Stimulated activated CD4-positive, alpha-beta T cell treated with anti-CD3 and anti-CD28 coated beads, TNF-alpha, amount 100 ng/mL, for 48 hours (primary cell): ENCODE measurements at regions not wholly inside any gene's neighbourhood (a gene's known extent, or its start where the extent isn't known, plus 50 kb on each side); places are given as distances from the start of the nearest gene placed in this dataset.

Experiments
- DNase-seq, 3 donors: peaks; one replicate each; pipeline ENCODE4 v3.0.0-alpha.2; 2020; ENCODE audit warnings: low read depth in 3 of 3

DNA sequence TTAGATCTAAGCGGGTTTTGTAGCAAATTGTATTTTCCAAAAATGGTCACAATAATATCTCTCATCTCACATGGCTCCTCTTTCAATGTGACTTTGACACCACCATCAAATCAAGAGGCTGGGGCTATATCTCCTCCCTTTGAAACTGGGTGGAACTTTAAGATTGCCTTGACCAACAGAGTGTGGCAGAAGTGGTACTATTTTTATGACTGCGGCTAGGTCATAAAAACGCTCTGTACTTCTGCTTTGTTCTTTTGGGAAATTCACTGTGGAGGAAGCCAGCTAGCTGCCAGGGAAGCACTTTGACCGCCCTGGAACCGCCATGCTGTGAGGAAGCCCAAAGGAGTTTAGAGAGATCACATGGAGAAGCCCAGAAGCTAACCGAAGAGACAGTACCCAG, 50.7 kb upstream of the ACOT11 start:
- DNase-seq, result no peak

DNA sequence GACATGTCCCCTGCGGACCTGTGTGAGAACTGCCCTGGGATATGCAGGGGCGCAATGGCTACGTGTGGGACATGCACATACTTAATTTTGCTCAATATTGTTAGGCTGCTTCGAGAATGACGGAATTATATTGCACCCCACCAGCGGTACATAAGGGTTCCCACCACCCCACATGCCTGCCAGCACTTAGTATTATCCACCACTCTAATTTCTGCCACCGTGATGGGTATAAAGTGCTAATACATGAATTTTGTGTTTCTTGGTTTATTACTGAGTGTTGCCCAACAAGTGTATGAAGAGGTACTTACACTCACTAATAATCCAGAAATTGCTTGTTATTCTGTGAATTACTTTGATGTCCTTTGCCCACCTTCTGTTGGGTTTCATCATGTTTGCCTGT, 52.1 kb upstream of the ACOT11 start:
- no peak for DNase-seq

DNA sequence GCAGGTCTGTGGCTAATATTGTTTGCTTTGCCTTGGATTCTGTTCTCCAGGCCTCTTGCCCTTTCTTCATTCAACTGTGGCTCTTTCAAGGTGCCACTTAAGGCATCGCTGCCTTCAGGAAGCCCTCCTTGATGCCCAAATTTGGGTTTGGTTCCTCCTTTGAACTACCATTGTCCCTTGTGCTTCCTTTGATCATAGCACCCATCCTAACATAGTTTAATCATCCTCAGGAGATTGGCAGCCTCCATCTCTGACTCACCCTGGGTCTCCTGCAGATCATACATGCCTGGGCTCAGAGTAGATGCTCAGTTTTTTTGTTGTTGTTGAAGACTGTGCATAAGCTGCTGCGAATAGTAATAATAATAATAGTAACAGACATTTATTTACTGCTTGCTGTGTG, 54.4 kb upstream of the ACOT11 start:
- DNase-seq, result no peak

DNA sequence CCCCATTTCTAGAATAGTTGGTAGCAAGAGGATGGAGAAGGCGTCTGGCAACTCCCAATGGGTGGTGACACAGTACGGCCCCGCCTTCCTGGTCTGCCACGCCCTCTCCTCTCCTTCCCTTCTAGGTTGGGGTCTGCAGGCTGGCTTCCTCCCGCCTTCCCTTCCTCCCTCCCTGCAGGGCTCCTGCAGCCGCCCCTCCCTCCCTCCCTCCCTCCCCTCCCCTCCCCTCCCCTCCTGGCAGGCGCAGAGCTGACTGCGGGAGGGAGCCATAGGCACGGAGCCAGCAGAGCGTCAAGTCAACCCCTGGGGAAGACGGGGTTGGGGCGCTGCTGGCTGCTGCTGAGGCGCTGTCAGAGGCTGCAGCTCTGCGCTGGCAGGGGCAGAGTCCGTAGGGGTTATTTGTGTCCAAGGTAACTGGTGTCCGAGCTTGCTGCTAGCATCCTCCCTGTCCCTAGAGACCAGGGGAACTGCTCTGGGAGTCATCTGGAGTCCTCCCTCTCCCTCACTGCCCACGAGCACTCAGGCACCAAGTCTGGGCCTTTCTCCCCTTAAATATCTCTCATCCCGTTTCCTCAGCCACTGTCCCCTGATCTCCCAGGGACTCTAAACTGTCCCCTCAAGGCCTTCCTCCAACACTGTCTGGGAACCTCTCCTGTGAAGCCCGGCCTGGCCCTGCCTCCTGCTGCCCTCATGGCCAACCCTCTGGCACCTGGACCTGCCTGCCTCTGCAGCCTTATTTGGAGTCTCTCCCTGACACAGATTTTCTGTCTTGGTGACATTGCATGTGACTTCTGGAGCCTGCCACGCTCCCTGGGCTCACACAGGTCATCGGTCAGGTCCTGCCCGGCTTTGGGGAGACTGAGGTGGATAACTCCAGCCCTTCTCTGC, 57.4 kb upstream of the ACOT11 start:
- DNase-seq, result no peak

DNA sequence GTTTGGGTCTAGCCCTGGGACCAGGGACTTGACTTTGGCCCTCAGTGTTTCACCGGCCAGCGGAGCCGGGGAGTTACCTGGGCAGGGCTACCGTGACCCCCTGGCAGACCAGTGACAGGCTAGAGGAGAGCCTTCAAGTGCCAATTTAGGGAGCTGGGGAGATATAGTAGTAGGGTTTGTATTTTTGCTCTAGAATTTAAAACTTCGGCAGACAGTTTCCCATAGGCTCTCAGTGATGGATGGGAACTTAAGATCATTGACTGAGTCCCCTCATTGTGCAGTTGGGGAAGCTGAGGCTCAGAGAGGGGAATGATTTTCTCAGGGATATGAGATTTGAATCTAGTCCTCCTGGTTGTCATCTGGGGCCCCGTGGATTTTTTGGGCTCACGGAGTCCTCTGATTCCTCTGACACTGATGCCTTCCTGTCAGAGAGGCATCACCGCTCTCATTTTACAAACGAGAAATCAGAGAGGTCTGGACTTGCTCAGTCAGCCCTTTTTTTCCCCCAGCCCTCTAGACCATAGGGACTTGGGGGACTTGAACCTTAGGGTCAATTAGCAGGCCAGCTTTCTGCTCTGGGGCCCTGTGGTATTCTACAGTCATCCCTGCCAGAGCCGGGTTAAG, 58.3 kb upstream of the ACOT11 start:
- no peak for DNase-seq

DNA sequence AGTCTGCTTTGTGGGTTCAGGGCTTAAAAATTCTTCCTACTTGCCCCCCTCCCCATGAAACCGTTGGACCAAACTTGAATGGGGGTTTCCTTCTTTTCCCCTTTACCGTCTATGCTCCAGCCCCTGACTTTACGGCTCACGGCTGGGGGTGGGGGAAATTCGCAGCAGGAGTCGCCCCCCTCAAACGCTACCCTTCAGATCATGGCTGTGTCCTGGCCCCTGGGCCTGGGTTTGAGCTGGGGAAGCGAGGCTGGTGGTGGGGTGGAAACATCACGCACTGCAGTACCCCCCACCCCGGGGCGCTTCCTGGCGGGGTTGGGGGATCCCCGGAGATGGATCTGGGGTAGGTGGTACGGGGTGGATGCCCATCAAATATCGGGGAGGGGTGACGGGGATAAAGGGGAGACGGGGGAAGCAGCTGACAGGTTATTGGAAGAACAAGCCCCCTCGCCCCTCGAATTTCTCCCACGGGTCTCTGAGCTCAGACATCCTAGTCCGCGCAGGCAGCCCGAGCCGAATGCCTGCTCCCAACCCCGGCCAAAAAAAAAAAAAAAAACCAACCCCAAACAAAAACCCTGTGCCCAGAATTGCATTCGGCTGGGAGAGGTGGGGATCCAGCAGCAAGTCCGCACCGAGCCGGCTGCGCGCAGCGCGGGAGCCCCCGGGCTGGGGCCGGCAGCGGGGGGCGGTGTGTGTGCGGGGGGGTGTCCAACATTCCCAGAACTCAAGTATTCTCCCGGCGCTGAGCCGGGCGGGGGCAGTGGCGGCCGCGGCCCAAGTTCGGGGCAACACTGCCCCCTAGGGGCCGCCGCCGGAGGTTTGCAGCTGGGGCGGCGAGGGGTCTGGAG, 59.0 kb upstream of the ACOT11 start:
- DNase-seq, result peak; percentile 27 to 62 (median 48)

DNA sequence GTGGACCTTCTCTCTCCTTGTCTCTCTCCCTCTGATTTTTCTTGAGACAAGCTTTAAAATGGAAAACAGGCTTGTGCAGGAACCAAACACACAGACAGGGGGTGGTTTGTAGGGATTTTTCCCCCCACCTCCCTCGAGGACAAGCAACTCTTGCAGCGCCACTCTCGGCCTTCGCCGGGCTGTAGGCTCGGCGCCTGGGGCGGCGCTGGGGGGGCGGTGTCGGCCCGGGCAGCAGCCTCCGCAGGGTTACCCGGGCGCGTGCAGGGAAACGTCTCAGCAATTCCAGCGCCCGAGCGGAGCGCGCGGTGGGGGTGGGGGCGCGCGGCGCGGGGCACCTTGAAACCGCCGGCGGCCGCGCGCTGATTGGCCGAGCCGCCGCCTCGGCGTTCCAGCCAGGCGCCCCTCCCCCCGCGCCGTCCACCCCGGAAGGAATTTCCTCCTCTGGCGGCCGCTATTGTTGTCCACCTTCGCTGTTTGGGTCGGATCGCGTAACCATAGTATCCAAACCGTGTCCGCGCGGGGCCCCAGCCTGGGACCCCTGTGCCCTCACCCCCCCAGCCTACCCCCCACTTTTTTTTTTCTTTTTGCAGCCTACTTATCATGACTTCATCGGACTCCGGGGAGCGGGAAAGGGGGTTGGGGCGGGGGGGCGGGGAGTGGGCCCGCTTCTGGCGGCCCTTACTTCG, 59.8 kb upstream of the ACOT11 start:
- DNase-seq, result peak; percentile 43 to 64 (median 58)

DNA sequence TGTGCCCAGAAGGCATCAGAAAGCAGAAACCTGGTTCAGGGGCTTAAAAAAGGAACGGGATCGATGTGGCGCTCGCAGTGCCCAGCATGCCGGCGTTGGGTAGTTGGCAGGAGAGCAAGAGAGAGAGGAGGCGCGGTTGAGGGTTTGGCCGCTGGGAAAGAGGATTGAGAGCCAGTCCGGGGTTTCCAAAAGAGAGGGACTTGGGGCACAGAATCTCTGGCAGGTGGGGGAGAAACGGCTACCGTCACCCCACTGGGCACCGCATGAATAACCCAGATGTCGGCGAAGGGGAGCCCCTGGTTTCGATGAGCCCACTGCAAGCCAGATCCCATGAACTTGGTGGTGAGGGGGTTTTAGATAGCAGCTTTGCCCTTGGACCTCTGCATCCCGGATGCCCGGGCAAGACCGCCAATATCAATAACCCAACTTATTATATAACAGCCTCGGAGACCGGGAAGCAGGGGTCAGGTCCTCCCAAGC, 60.4 kb upstream of the ACOT11 start:
- no peak for DNase-seq

DNA sequence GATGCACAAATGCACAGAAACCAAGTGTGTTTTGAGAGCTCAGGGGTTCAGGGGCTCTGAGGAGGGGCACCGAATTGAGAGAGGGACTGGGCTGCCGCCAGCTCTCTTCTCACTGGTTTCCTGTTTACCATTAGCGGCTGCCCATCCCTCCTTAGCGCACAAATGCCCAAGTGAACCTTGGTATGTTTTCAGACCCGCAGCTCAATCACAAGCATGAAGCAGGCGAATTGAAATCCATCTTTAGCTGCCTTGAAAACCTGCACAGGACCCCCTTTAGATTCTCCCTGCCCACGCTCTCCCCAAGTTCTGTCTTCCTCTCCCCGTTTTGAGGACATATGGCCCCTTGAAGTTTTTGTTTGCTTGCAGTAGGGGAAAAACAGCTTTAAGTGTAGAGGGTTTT, 61.1 kb upstream of the ACOT11 start:
- DNase-seq, result no peak

DNA sequence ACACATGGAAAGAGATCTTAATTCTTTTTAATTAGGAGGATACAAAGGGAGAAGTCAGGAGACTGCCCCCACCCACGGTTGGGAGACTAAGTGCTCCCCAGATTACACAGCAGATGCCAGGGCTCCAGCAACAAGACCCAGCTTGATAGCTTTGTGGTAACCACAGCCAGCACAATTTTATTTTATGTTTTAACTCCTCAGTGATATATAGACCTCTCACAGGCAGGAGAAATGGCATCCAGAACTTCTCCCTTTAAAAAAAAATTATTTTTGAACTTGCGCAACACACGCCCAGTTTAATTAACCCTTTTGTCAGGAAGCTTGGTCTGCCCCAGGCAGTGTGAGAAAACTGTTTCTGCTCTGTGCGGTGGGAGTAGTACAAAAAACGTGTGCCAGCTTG, 62.6 kb upstream of the ACOT11 start:
- no peak for DNase-seq

DNA sequence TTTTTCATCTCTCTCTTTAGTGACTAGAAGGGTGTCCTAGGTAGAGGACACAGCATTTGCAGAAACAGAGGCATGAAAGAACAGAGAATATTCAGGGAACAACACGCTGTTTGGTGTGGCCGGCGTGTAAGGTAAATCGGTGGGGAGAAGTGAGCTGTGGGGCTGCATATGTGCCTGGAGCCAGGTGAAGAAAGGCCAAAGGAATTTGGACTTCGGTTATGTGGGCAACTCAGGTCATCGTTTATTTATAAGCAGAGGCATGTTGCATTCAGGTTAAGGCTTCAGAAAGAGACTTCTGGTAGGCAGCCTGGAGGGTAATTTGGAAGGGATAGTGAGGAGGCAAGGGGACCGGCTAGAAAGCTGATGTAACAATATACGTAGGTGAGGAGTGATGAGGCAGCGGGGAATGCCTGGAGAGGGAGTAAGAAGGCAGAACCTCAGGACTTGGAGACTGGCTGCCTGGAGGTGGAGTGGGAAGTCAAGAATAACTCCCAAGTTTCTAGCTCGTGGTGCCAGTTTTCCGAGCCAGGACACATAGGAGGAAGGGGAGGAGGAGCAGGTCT, 64.1 kb upstream of the ACOT11 start:
- DNase-seq, result no peak

DNA sequence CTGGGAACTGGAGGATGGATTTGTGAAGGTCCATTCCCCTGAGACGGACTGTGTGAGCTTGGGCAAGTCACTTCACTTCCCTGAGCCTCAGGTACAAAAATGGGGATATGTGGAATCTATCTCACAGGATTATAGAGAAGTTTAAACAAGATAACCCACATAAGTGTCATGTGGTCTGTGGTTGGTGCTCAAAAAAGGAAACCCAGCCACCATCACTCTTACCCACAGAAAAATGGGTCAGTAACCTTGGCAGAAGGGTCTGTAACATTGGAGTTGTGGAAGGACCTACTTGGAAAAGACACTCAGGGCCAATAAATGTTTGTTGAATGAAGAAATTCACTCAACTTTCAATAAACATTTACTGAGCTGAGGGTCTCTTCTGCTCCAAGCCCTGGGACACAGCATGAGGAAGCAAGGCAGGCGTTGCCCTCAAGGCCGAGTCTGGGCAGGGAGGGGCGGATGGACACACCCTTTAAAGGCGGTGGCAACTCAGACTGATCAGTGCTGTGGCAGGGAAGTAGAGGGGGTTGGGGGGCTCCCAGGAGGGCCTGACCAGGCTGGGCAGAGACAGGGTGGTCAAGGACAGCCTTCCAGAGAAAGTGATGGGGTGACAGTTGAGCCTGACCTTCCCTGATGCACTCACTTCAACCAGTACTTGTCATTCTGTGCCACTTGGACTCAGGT, 66.7 kb upstream of the ACOT11 start:
- DNase-seq, result no peak

DNA sequence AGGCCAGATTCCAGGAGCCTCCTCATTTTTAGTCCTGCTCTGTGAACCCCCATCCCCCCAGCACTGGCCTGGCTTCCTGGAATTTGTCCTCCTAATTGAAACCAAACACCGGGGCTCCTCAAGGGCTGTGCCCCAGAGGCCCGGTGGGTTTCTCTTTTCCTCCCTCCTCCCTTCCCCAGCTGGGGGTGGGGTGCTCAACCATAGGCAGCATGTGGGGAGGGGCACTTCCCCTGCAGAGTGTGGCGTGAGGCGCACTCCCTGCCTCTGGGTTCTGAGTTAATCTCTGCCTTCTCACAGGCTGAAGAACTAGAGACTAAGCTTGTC, 67.5 kb upstream of the ACOT11 start:
- DNase-seq, result no peak

DNA sequence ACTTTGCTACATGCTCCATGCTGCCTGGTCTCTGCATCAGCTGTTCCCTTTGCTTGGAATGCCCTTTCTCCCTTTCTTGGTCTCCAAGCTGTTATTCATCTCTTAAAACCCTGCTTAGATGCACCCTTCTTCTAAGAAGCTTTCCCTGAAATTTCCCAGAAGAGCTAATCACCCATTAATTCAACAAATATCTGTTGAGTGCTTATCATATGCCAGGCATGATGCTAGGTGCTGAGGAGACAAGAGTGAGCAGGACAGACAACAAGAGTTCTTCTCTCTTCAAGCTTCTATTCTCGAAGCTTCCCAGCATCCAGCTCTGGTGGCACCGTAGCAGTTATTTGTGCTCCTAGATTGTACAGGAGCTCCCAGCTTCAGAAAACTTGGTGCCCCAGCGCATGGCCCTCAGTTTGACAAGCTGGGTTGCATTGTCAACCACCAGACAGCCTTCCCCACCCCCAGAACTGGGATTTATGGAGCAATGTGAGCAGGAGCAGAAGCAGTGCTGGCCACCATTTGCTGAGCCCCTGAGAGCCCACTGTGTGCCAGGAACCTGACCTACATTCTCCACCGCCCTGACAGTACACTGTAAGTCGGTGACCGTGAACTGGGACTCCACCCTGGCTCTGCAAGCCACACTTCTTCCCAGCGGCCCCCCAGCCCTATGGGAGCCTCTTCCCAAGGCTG, 68.0 kb upstream of the ACOT11 start:
- no peak for DNase-seq

DNA sequence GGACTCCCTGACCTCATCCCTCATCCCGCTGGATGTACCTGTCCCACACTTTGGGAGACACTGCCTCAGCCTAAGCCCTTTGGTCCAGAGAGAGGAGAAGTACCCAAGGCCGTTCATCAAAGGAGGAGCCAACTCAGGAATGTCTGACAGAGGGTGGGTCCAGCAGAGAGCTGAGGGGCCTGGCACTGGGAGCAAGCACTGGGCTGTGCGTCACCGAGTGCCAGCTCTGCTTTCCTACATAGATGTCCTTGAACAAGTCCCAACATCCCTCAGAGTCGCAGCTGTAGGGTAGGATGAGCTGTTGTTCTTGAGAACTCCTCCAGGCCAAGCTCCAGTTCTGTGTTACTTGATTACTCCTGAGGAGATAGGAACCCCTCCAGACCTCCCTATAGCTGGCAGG, 68.8 kb upstream of the ACOT11 start:
- DNase-seq, result no peak

DNA sequence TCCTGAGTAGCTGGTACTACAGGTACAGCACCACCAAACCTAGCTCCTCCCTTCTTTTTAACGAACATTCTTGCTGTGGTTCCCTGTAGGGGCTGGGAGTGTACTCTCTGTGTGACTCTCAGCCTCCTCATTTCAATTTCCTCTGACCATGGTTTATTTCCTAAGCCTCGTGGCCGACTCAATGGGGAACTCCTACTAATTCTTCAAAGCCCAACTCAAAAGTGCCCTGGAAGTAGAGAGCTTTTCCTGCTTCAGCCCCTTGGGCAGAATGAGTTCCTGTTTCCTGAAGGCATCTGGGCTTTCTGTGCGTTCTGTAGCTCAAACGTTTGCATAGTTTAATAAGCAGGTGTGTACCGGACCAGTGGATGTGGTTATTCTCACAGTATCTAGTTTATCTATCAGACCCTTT, 70.9 kb upstream of the ACOT11 start:
- DNase-seq, result no peak

DNA sequence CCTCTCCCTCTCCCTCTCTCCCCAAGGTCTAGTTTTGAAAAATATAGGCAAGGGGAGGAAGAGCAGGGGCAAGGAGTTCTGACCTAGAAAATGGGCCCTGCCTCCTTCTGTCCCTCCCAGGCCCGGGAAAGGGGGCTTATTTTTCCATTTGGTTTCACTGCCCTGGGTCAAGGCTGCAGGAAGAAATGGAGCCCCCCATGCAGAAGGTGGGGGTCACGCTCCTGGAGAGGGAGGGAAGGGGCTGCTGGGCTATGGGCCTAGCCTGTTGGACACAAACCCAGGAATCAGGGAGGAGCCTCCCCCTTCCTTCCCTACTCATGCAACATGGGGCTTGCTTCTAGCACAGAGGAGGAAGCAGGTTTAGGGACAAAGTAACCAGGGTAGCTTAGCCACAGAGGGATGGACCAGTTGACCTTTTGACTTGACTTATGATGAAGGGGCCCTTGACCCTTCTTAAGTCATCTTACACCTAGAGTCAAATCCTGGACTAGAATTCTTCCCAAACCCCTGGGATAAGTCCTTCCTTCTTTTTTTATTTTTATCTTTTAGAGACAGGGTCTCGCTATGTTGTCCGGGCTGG, 70.4 kb upstream of the SSBP3 start:
- no peak for DNase-seq

DNA sequence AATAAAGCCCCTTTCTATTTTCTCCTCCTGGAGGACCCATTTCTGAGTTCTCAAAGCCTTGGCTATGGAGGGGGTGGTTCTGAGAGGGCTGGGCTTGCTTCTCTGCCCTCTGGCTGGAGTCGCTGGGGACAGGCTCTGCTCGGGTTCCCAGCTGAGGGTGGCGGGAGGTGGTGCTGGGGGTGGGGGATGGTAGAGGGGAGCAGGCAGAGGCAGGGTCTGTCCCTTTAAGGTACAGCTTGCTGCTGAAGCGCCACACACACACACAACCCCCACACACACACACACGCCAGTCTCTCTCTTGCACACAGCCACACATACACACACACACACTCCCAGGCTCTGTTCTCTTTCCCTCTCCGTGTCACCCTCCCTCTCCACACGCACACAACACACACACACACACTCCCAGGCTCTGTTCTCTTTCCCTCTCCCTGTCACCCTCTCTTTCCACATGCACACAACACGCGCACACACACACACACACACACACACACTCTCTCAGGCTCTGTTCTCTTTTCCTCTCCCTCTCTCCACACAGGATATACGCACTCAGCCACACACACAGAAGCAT, 69.8 kb upstream of the SSBP3 start:
- no peak for DNase-seq

DNA sequence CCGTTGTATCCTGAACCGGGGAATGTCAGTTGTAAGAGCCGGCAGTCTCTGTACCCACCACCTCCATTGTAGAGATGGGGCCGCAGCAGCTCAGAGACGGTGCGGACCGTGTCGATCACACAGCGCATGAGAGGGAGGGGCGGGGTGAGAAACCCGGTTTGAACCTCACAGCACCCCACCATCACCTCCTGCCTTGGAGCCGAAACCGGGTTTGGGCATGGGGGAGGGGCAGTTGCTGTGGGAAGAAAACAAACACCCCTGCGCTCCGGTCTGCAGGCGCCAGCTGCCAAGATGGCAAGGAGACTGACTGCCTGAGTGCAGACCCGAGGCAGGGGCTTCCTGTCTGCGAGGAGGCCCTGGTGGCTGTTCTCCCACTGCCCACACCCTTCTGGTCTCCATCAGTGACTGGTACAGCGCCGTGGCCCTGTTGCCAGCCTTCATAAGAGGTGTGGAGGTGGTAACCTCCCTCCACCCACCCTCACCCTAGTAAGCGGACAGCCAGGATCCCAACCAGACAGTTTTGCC, 69.2 kb upstream of the SSBP3 start:
- no peak for DNase-seq
